GM23248 (cell line): ENCODE measurements at regions not wholly inside any gene's neighbourhood (a gene's known extent, or its start where the extent isn't known, plus 50 kb on each side); places are given as distances from the start of the nearest gene placed in this dataset.

ENCODE experiments used
- EZH2 ChIP-seq: fragments of 200-600 bp; sonication (generic); IDR thresholded peaks from 2 replicates; pipeline ENCODE4 v1.6.1; 2018; ENCODE audit warnings: antibody characterized with exemption, mild to moderate bottlenecking; ENCODE audit not compliant: insufficient read depth, poor library complexity, severe bottlenecking
- EZH2phosphoT487 ChIP-seq: fragments of 200-600 bp; sonication (generic); IDR thresholded peaks from 2 replicates; pipeline ENCODE4 v1.6.1; 2018; ENCODE audit warnings: antibody characterized with exemption, moderate library complexity, mild to moderate bottlenecking, low read depth; ENCODE audit not compliant: insufficient read depth

GRCh38 chr6:11339380-11339779, 106.9 kb upstream of the NEDD9 start:
- no peak for TF ChIP-seq EZH2
- no peak for TF ChIP-seq EZH2phosphoT487
